Uterus (tissue), 2 donors: ENCODE measurements at regions not wholly inside any gene's neighbourhood (a gene's known extent, or its start where the extent isn't known, plus 50 kb on each side); places are given as distances from the start of the nearest gene placed in this dataset.

Experiments used
- POLR2A ChIP-seq, 2 donors: fragments of 450-650 bp; IDR thresholded peaks; one replicate each; pipeline ENCODE4 v1.6.1; 2016; ENCODE audit warnings: antibody characterized with exemption in 2 of 2, mild to moderate bottlenecking in 1 of 2, moderate library complexity in 1 of 2
- TF ChIP-seq, protein P1 (sequence below), 4 experiments: fragments of 200-600 bp in 2 of 4; fragments of 450-650 bp in 2 of 4; sonication (generic) in 2 of 4; IDR thresholded peaks; one replicate each; pipeline ENCODE4 v1.5.1; 2016 to 2019; ENCODE audit warnings: antibody characterized with exemption in 4 of 4, mild to moderate bottlenecking in 2 of 4, moderate library complexity in 1 of 4

DNA sequence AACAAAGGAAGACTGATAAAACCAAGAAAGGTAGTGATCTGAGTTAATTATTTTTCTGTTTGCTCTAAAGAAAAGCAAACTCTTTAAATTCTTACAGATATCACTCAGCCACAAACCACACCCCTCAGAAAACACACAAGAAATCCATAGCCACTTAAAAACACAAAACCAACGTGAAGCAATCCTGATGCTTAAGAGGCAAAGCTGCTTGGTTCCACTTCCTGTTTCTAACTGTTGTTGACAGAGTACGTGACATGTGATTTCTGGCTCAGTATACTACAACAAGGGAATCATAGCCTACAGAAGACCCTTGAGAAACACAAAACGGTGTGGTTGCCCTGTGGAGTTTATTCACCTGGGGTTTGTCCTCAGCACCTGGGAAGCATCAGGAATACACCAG lies 240.9 kb upstream of the APCDD1 start:
- TF ChIP-seq, protein P1, sequence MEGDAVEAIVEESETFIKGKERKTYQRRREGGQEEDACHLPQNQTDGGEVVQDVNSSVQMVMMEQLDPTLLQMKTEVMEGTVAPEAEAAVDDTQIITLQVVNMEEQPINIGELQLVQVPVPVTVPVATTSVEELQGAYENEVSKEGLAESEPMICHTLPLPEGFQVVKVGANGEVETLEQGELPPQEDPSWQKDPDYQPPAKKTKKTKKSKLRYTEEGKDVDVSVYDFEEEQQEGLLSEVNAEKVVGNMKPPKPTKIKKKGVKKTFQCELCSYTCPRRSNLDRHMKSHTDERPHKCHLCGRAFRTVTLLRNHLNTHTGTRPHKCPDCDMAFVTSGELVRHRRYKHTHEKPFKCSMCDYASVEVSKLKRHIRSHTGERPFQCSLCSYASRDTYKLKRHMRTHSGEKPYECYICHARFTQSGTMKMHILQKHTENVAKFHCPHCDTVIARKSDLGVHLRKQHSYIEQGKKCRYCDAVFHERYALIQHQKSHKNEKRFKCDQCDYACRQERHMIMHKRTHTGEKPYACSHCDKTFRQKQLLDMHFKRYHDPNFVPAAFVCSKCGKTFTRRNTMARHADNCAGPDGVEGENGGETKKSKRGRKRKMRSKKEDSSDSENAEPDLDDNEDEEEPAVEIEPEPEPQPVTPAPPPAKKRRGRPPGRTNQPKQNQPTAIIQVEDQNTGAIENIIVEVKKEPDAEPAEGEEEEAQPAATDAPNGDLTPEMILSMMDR (IDR thresholded peaks at IDR 0.05) = no peak
- no peak for TF ChIP-seq POLR2A (IDR thresholded peaks at IDR 0.05)
